Kidney (tissue), 13 donors: ENCODE measurements at regions not wholly inside any gene's neighbourhood (a gene's known extent, or its start where the extent isn't known, plus 50 kb on each side); places are given as distances from the start of the nearest gene placed in this dataset.

Experiments used
- DNase-seq, 5 donors: peaks; one replicate each; pipeline ENCODE4 v3.0.0-alpha.2; 2013 to 2020
- FAIRE-seq: peaks from 2 replicates; lab custom pipeline; 2012; peaks lifted over from hg19 to GRCh38; lab: Jason Lieb, UNC
- H3K27ac ChIP-seq, 2 donors: one replicate each; pipeline ENCODE4 v1.7.0; 2013; ENCODE audit warnings: low read depth in 2 of 2, low read length in 2 of 2, inconsistent platforms in 1 of 2
- H3K27me3 ChIP-seq: one replicate; pipeline ENCODE4 v1.7.1; 2013; ENCODE audit warnings: low read length, inconsistent platforms; ENCODE audit not compliant: control insufficient read depth, insufficient read depth
- H3K36me3 ChIP-seq, 3 donors: one replicate each; pipeline versions ENCODE4 v1.7.0 to v1.7.1; 2013; ENCODE audit warnings: low read length in 3 of 3, control low read depth in 1 of 3, inconsistent platforms in 1 of 3; ENCODE audit not compliant: insufficient read depth in 3 of 3, control insufficient read depth in 2 of 3
- H3K4me1 ChIP-seq, 3 donors: one replicate each; pipeline versions ENCODE4 v1.7.0 to v1.7.1; 2013; ENCODE audit warnings: low read length in 3 of 3, inconsistent platforms in 1 of 3, low read depth in 1 of 3; ENCODE audit not compliant: control insufficient read depth in 2 of 3, insufficient read depth in 2 of 3
- H3K4me3 ChIP-seq, 3 donors: one replicate each; pipeline versions ENCODE4 v1.7.0 to v1.8.1; 2013; ENCODE audit warnings: low read length in 3 of 3, control low read depth in 1 of 3, inconsistent platforms in 1 of 3
- H3K9ac ChIP-seq, 3 donors: one replicate each; pipeline versions ENCODE4 v1.7.0 to v1.7.1; 2013; ENCODE audit warnings: low read length in 3 of 3, control low read depth in 1 of 3, inconsistent platforms in 1 of 3
- H3K9me3 ChIP-seq, 3 donors: one replicate each; pipeline versions ENCODE4 v1.7.0 to v1.7.1; 2013; ENCODE audit warnings: low read length in 3 of 3, control low read depth in 1 of 3, inconsistent platforms in 1 of 3; ENCODE audit not compliant: control insufficient read depth in 2 of 3, insufficient read depth in 1 of 3
- CTCF ChIP-seq: IDR thresholded peaks from 3 replicates; pipeline ENCODE4 v1.5.1; 2012; ENCODE audit warnings: mild to moderate bottlenecking, moderate library complexity, borderline replicate concordance; ENCODE audit not compliant: insufficient read depth; ENCODE audit errors: extremely low read depth
- intact Hi-C: fragments of 100-400 bp; cut with DNase I; formaldehyde crosslinking; loops from one replicate; pipeline ENCODE4 v1.11.1; 2022
- donor health status: control.
- donor health status: control.
- donor health status: control.
- donor health status: control.
- donor health status: control.
- donor health status: DM: yes; HTN: yes; CAD: no.
- donor health status: Normal renal cell carcinoma (clear cell type).

DNA sequence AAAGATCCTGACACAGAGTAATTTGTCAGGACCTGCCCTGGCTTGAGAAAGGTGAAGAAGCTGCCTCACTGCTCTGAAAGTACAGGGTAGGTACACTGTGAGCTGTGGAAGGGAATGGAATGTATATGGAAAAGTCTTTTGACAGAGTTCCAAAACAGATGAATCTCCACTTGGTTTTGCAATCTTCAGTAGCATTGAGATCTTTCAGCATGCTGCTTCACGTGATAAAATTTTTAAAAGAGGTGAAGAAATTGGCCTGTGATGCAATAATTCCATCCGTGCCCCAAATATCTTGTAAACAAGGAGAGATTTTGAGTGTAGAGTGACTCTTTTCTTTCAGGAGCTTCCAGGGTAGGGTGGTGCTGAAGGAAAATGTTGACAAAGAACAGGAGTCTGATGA is 123.1 kb downstream of the OSR1 start:
- no peaks in the 10 kb centered on the region for H3K36me3 ChIP-seq
- H3K9me3 ChIP-seq: no peaks in the 10 kb centered on the region
- DNase-seq: no peak
- FAIRE-seq: no peak
- no peak overlapping the region for H3K27ac ChIP-seq
- no peak overlapping the region for H3K4me3 ChIP-seq
- TF ChIP-seq CTCF: no peak
- H3K27me3 ChIP-seq: no peaks in the 10 kb centered on the region
- no peaks in the 10 kb centered on the region for H3K4me1 ChIP-seq
- intact Hi-C loops: no loop called here
- H3K9ac ChIP-seq: no peak overlapping the region

DNA sequence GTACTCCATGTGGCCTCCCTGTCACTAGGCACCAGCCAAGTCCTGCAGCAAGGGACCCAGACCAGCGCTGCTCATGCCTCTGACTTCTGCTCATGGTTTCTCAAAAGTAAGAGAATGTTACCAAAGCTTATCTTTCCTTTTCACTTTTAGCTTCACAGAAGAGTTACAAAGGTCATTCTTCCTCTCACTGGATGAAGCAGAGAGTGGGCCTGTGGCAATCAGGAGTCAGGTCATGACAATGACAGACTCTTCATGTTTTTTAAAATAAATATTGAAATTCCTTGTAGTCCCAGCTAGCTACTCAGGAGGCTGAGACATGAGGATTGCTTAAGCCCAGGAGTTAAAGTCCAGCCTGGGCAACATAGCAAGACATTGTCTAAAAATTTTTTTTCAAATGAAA is 126.1 kb downstream of the OSR1 start:
- FAIRE-seq (no peak), DNase-seq (no peak)
- intact Hi-C loops: no loop called here
- Histone ChIP-seq H3K4me1 (no peaks in the 10 kb centered on the region), H3K9ac (no peak overlapping the region), H3K27ac (no peak overlapping the region), H3K27me3 (no peaks in the 10 kb centered on the region), H3K9me3 (no peaks in the 10 kb centered on the region), H3K36me3 (no peaks in the 10 kb centered on the region), H3K4me3 (no peak overlapping the region)
- TF ChIP-seq CTCF: no peak

- no peak overlapping the region for H3K4me3 ChIP-seq
- no peak overlapping the region for H3K9ac ChIP-seq
These were observed 126.8 kb downstream of the OSR1 start for GRCh38 chr2:19231625-19232024.

More at GRCh38 chr2:19231625-19232024, 126.8 kb downstream of the OSR1 start:
- H3K9me3 ChIP-seq: no peaks in the 10 kb centered on the region
- no peak overlapping the region for H3K27ac ChIP-seq
- no peaks in the 10 kb centered on the region for H3K36me3 ChIP-seq
- H3K4me1 ChIP-seq: no peaks in the 10 kb centered on the region
- DNase-seq (no peak), FAIRE-seq (no peak)
- intact Hi-C loops: no loop called here
- TF ChIP-seq CTCF: no peak
- no peaks in the 10 kb centered on the region for H3K27me3 ChIP-seq
